ENCODE measurements at regions not wholly inside any gene's neighbourhood (a gene's known extent, or its start where the extent isn't known, plus 50 kb on each side); places are given as distances from the start of the nearest gene placed in this dataset.

GRCh38 chr7:33774762-33775523 lies 130.4 kb upstream of the BMPER start:
- no peak for DNase-seq

GRCh38 chr7:33775790-33776189 lies 129.5 kb upstream of the BMPER start:
- H2AFZ ChIP-seq (ENCODE audit: low read depth, low read length), result no peak overlapping the region
- H3K9me3 ChIP-seq (ENCODE audit: insufficient read depth, low read length, severe bottlenecking), result no peaks in the 10 kb centered on the region
- ATAC-seq (ENCODE audit: insufficient read depth, low read depth), result no peak
- H3K79me2 ChIP-seq (ENCODE audit: insufficient read depth, low read length), result no peaks in the 10 kb centered on the region
- no peaks in the 10 kb centered on the region for H3K36me3 ChIP-seq (ENCODE audit: insufficient read depth, low read length)
- H3K9ac ChIP-seq (ENCODE audit: low read depth, low read length), result no peak overlapping the region
- H3K4me3 ChIP-seq (ENCODE audit: low read depth in 1 of 2, low read length in 2 of 2), result no peak overlapping the region
- DNase-seq, result no peak
- no peaks in the 10 kb centered on the region for H3K4me1 ChIP-seq (ENCODE audit: insufficient read depth, low read length)
- H3K4me2 ChIP-seq (ENCODE audit: insufficient read depth, low read length), result no peak overlapping the region
- H3K27ac ChIP-seq (ENCODE audit: low read length), result no peak overlapping the region
- H4K20me1 ChIP-seq (ENCODE audit: insufficient read depth, low read length), result no peaks in the 10 kb centered on the region
- H3K27me3 ChIP-seq (ENCODE audit: insufficient read depth, low read length, poor library complexity), result no peaks in the 10 kb centered on the region
- TF ChIP-seq CTCF (IDR thresholded peaks at IDR 0.05; ENCODE audit: borderline replicate concordance, extremely low read depth, low read length, poor library complexity, severe bottlenecking), result no peak
- TF ChIP-seq EZH2 (IDR thresholded peaks at IDR 0.05; ENCODE audit: borderline replicate concordance, low read depth, low read length, severe bottlenecking), result no peak

More at GRCh38 chr7:33774762-33775523, 130.4 kb upstream of the BMPER start:
- Histone ChIP-seq H2AFZ (ENCODE audit: low read depth, low read length) (no peak overlapping the region), H3K4me3 (ENCODE audit: low read depth in 1 of 2, low read length in 2 of 2) (no peak overlapping the region), H3K36me3 (ENCODE audit: insufficient read depth, low read length) (no peaks in the 10 kb centered on the region), H3K27ac (ENCODE audit: low read length) (no peak overlapping the region), H3K4me1 (ENCODE audit: insufficient read depth, low read length) (no peaks in the 10 kb centered on the region), H3K9me3 (ENCODE audit: insufficient read depth, low read length, severe bottlenecking) (no peaks in the 10 kb centered on the region), H3K9ac (ENCODE audit: low read depth, low read length) (no peak overlapping the region), H3K4me2 (ENCODE audit: insufficient read depth, low read length) (no peak overlapping the region), H3K79me2 (ENCODE audit: insufficient read depth, low read length) (no peaks in the 10 kb centered on the region), H3K27me3 (ENCODE audit: insufficient read depth, low read length, poor library complexity) (no peaks in the 10 kb centered on the region), H4K20me1 (ENCODE audit: insufficient read depth, low read length) (no peaks in the 10 kb centered on the region)
- ATAC-seq (ENCODE audit: insufficient read depth, low read depth), result no peak
- TF ChIP-seq EZH2 (IDR thresholded peaks at IDR 0.05; ENCODE audit: borderline replicate concordance, low read depth, low read length, severe bottlenecking), result no peak
- no peak for TF ChIP-seq CTCF (IDR thresholded peaks at IDR 0.05; ENCODE audit: borderline replicate concordance, extremely low read depth, low read length, poor library complexity, severe bottlenecking)

GRCh38 chr7:33776788-33777187 lies 128.6 kb upstream of the BMPER start:
- no peak overlapping the region for H3K27ac ChIP-seq (ENCODE audit: low read length)
- H3K4me1 ChIP-seq (ENCODE audit: insufficient read depth, low read length), result no peaks in the 10 kb centered on the region
- ATAC-seq (ENCODE audit: insufficient read depth, low read depth), result no peak
- no peak for DNase-seq
- H4K20me1 ChIP-seq (ENCODE audit: insufficient read depth, low read length), result no peaks in the 10 kb centered on the region
- H2AFZ ChIP-seq (ENCODE audit: low read depth, low read length), result no peak overlapping the region
- TF ChIP-seq CTCF (IDR thresholded peaks at IDR 0.05; ENCODE audit: borderline replicate concordance, extremely low read depth, low read length, poor library complexity, severe bottlenecking) (no peak), EZH2 (IDR thresholded peaks at IDR 0.05; ENCODE audit: borderline replicate concordance, low read depth, low read length, severe bottlenecking) (no peak)
- H3K79me2 ChIP-seq (ENCODE audit: insufficient read depth, low read length), result no peaks in the 10 kb centered on the region
- no peak overlapping the region for H3K9ac ChIP-seq (ENCODE audit: low read depth, low read length)
- H3K4me3 ChIP-seq (ENCODE audit: low read depth in 1 of 2, low read length in 2 of 2), result no peak overlapping the region
- no peaks in the 10 kb centered on the region for H3K27me3 ChIP-seq (ENCODE audit: insufficient read depth, low read length, poor library complexity)
- H3K9me3 ChIP-seq (ENCODE audit: insufficient read depth, low read length, severe bottlenecking), result no peaks in the 10 kb centered on the region
- H3K36me3 ChIP-seq (ENCODE audit: insufficient read depth, low read length), result no peaks in the 10 kb centered on the region
- H3K4me2 ChIP-seq (ENCODE audit: insufficient read depth, low read length), result no peak overlapping the region
